Peyer's patch (tissue), 4 donors: ENCODE measurements at regions not wholly inside any gene's neighbourhood (a gene's known extent, or its start where the extent isn't known, plus 50 kb on each side); places are given as distances from the start of the nearest gene placed in this dataset.

Experiments used
- CTCF ChIP-seq, 6 experiments: fragments of 450-650 bp in 4 of 6; fragments of 200-600 bp in 2 of 6; sonication (generic) in 1 of 6; IDR thresholded peaks; one replicate each; pipeline ENCODE4 v1.5.1; 2017 to 2019; ENCODE audit warnings: antibody characterized with exemption in 6 of 6, mild to moderate bottlenecking in 3 of 6, moderate library complexity in 1 of 6
- POLR2A ChIP-seq, 2 donors: fragments of 450-650 bp; IDR thresholded peaks; one replicate each; pipeline ENCODE4 v1.5.1; 2017; ENCODE audit warnings: antibody characterized with exemption in 2 of 2, mild to moderate bottlenecking in 2 of 2, moderate library complexity in 2 of 2

GRCh38 chr13:103805771-103806170 is 739.6 kb upstream of the SLC10A2 start:
- TF ChIP-seq CTCF (IDR thresholded peaks at IDR 0.05) (no peak), POLR2A (IDR thresholded peaks at IDR 0.05) (no peak)
